Naive thymus-derived CD4-positive, alpha-beta T cell (primary cell): ENCODE measurements at regions not wholly inside any gene's neighbourhood (a gene's known extent, or its start where the extent isn't known, plus 50 kb on each side); places are given as distances from the start of the nearest gene placed in this dataset.
"Not testable (repeated sequence)": the region's sequence is repeated elsewhere in the genome, so short reads cannot be mapped to it uniquely, and the experiment has no call there.

Experiments used
- ATAC-seq: fragments of 150-1000 bp; cut with Tn5 transposase; 2 replicates; pipeline ENCODE4 v1.10.0; 2021; ENCODE audit warnings: mild to moderate bottlenecking, moderate library complexity
- CTCF ChIA-PET: fragments of 350-600 bp; sonication (Branson Sonifier 250); formaldehyde crosslinking; loops from one replicate; lab custom pipeline; 2021; ENCODE audit warnings: antibody characterized with exemption; lab: Charles Lee
- POLR2A ChIA-PET: fragments of 350-600 bp; sonication (Branson Sonifier 250); formaldehyde crosslinking; loops from one replicate; lab custom pipeline; 2021; ENCODE audit warnings: antibody characterized with exemption, inconsistent platforms; lab: Charles Lee
- DNase-seq, 9 donors: peaks; one replicate each; pipeline versions ENCODE4 v3.0.0 to v3.0.0-alpha.2; 2020 to 2022; ENCODE audit warnings: mixed read lengths in 1 of 9
- H3K27ac ChIP-seq: one replicate; pipeline ENCODE4 v1.7.0; 2013; ENCODE audit warnings: mild to moderate bottlenecking, low read depth, low read length, moderate library complexity
- H3K27me3 ChIP-seq, 2 donors: one replicate each; pipeline ENCODE4 v1.7.0; 2013; ENCODE audit warnings: low read length in 2 of 2, mild to moderate bottlenecking in 2 of 2, moderate library complexity in 2 of 2; ENCODE audit not compliant: control insufficient read depth in 2 of 2, insufficient read depth in 2 of 2
- H3K36me3 ChIP-seq, 3 experiments: 1 replicate in 2 of 3; 2 replicates in 1 of 3; pipeline ENCODE4 v1.7.0; 2013; ENCODE audit warnings: low read length in 3 of 3, mild to moderate bottlenecking in 3 of 3, moderate library complexity in 1 of 3; ENCODE audit not compliant: insufficient read depth in 3 of 3, control insufficient read depth in 2 of 3
- H3K4me1 ChIP-seq, 2 donors: one replicate each; pipeline ENCODE4 v1.7.0; 2013; ENCODE audit warnings: low read length in 2 of 2, mild to moderate bottlenecking in 2 of 2, moderate library complexity in 1 of 2; ENCODE audit not compliant: control insufficient read depth in 2 of 2, insufficient read depth in 2 of 2
- H3K4me3 ChIP-seq: 2 replicates; pipeline ENCODE4 v1.7.0; 2013; ENCODE audit warnings: mild to moderate bottlenecking, low read length
- H3K9me3 ChIP-seq, 3 experiments: 1 replicate in 2 of 3; 2 replicates in 1 of 3; pipeline ENCODE4 v1.7.0; 2013; ENCODE audit warnings: low read length in 3 of 3; ENCODE audit not compliant: control insufficient read depth in 2 of 3
- H3K27ac Mint-ChIP-seq, 9 donors: one replicate each; pipeline ENCODE4 v1.8.0; 2020 to 2022; ENCODE audit warnings: mixed read lengths in 9 of 9, mild to moderate bottlenecking in 8 of 9, moderate library complexity in 5 of 9, inconsistent platforms in 2 of 9
- H3K27me3 Mint-ChIP-seq, 5 donors: one replicate each; pipeline ENCODE4 v1.8.0; 2021 to 2022; ENCODE audit warnings: mixed read lengths in 5 of 5, mild to moderate bottlenecking in 1 of 5
- H3K36me3 Mint-ChIP-seq, 5 donors: one replicate each; pipeline ENCODE4 v1.8.0; 2020 to 2022; ENCODE audit warnings: mixed read lengths in 5 of 5, mild to moderate bottlenecking in 3 of 5, inconsistent platforms in 1 of 5
- H3K4me1 Mint-ChIP-seq, 7 donors: one replicate each; pipeline ENCODE4 v1.8.0; 2020 to 2022; ENCODE audit warnings: mixed read lengths in 7 of 7, mild to moderate bottlenecking in 3 of 7, inconsistent platforms in 1 of 7
- H3K4me3 Mint-ChIP-seq, 10 donors: one replicate each; pipeline ENCODE4 v1.8.0; 2020 to 2022; ENCODE audit warnings: mild to moderate bottlenecking in 10 of 10, mixed read lengths in 10 of 10, moderate library complexity in 6 of 10, inconsistent platforms in 2 of 10
- H3K9me3 Mint-ChIP-seq, 11 donors: one replicate each; pipeline ENCODE4 v1.8.0; 2020 to 2022; ENCODE audit warnings: mixed read lengths in 11 of 11, mild to moderate bottlenecking in 4 of 11, inconsistent platforms in 1 of 11, moderate library complexity in 1 of 11
- intact Hi-C, 2 donors: fragments of 100-400 bp; cut with micrococcal nuclease; formaldehyde crosslinking; loops; one replicate each; pipeline ENCODE4 v1.15.1; 2023

DNA sequence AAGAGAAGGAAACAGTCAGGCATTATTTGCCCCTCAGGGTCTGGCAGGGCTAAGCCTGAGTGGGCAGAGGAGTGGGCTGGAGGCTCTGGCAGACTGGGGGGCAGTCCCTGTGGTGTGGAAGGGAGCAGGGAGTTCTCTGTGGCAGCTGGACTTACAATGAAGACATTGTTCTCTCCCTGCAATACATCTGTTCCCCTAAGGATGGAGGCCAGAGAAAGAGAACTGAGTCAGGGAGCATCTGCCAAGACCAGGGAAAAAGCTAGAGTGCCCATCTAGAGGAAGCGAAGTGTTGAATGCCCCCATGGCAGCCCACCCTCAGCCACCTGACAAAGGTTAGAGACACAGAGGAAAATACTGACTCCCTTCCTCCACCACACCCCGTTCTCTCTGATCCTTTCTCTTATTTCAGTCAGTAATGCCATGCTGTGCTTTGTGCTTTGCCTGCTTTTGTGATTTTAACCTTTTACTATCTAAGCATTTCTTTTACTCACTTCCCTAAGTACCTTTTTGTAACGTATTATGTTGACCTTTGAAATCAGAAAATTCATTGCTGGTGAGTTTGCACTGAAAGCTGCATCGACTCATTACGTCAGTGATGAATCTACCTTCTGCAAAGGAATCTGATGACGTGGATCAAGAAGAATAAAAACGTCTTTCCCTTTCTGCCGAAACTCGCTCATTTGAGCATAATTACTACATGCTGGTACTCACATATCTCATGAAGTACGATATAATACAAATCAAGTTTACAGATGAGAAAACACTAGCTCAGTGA, 76.0 kb downstream of the ACTL7B start:
- Mint-ChIP-seq H3K27ac (no peak overlapping the region), H3K4me1 (peaks cover 0 to 16% (median 7%) of the 10 kb centered on the region in 7 donors), H3K36me3 (no peaks in the 10 kb centered on the region), H3K27me3 (peaks cover 5 to 58% (median 33%) of the 10 kb centered on the region in 5 donors), H3K9me3 (peaks cover 0 to 4% (median 0%) of the 10 kb centered on the region in 11 donors), H3K4me3 (no peak overlapping the region)
- no peak overlapping the region for H3K4me3 ChIP-seq
- H3K36me3 ChIP-seq, result no peaks in the 10 kb centered on the region
- no peaks in the 10 kb centered on the region for H3K4me1 ChIP-seq
- H3K9me3 ChIP-seq, result no peaks in the 10 kb centered on the region
- no peak for ATAC-seq
- no peaks in the 10 kb centered on the region for H3K27me3 ChIP-seq
- no peak for DNase-seq
- no peak overlapping the region for H3K27ac ChIP-seq
- POLR2A ChIA-PET, result no interaction called here
- CTCF ChIA-PET, result interaction anchor here (0.8 kb wide), 1 partner anchor 13 kb away, joined by 3 read pairs; no protein-coding TSS in a partner anchor
- intact Hi-C loops, result loop anchor here in 1 of 2 donors (10.0 kb wide), 1 partner anchor 55 kb away; no protein-coding TSS in a partner anchor

DNA sequence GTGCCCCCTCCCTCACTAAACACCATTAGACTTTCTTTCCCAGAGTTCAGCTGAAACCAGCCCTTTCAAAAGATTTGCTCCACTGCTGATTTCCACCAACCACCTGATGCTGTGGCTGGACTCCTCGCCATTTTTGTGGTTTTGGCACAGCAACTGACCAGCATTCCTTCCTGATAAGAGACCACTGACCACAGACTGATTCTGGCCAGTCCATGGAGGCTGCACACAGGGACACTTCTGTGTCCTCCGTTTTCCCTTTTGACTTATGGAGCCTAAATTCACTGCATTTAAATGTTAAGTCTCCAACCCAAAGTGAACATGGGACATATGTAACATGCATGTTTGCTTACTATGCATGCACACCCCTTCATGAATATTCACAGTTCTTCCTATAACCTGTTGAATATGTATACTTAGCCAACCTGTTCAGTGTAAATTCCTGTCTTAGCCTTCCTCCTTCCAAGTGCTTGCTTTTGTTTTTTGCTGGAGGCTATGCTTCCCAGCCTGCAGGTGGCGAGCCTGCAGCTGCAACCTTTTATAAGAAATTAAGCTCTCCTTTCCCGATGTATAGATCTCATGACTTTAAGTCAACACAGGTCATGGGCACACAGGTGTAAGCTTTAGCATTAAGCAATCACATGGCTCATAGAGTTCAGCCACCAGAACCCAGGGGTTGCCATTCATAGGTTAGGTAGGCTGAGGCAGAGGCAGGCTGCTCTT, 78.7 kb downstream of the ACTL7B start:
- intact Hi-C loops, result loop anchor here in 1 of 2 donors (10.0 kb wide), 1 partner anchor 58 kb away; no protein-coding TSS in a partner anchor
- CTCF ChIA-PET, result no interaction called here
- no peaks in the 10 kb centered on the region for H3K9me3 ChIP-seq
- H3K36me3 ChIP-seq, result no peaks in the 10 kb centered on the region
- Mint-ChIP-seq H3K27ac (peak overlapping the region in 1 of 9 donors; percentile 60), H3K27me3 (peaks cover 5 to 43% (median 28%) of the 10 kb centered on the region in 5 donors), H3K4me3 (no peak overlapping the region), H3K36me3 (no peaks in the 10 kb centered on the region), H3K9me3 (peaks cover 0 to 5% (median 0%) of the 10 kb centered on the region in 11 donors), H3K4me1 (peaks cover 0 to 4% (median 0%) of the 10 kb centered on the region in 7 donors)
- no peak overlapping the region for H3K4me3 ChIP-seq
- H3K4me1 ChIP-seq, result no peaks in the 10 kb centered on the region
- DNase-seq (no peak), ATAC-seq (no peak)
- POLR2A ChIA-PET, result no interaction called here
- no peak overlapping the region for H3K27ac ChIP-seq
- H3K27me3 ChIP-seq, result no peaks in the 10 kb centered on the region

DNA sequence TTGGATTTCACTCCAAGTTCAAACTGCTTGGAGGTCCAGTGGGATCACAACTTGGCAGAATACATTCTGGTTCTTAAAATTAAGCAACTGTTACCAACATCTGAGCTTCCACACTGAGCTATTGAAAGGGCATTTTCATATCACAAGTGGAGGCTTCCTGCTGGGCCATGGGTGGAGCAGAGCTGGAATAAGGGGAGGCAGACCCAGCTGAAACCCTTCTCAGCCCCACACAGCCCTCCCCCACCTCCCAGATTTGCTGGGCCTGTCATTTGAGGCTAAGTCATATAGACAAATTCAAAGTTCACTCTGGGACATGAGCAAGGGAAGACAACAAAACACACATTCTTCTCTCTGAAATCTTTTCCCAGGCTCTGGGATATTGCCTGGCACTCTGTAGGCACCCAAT, 79.9 kb downstream of the ACTL7B start:
- Histone ChIP-seq H3K4me3 (no peak overlapping the region), H3K27ac (no peak overlapping the region), H3K4me1 (no peaks in the 10 kb centered on the region), H3K36me3 (no peaks in the 10 kb centered on the region), H3K27me3 (no peaks in the 10 kb centered on the region), H3K9me3 (no peaks in the 10 kb centered on the region)
- POLR2A ChIA-PET, result no interaction called here
- no peaks in the 10 kb centered on the region for H3K36me3 Mint-ChIP-seq
- intact Hi-C loops, result loop anchor here in 1 of 2 donors (10.0 kb wide), 1 partner anchor 59 kb away; no protein-coding TSS in a partner anchor
- peaks cover 0 to 4% (median 0%) of the 10 kb centered on the region in 7 donors for H3K4me1 Mint-ChIP-seq
- H3K27me3 Mint-ChIP-seq, result peaks cover 0 to 35% (median 24%) of the 10 kb centered on the region in 5 donors
- CTCF ChIA-PET, result interaction anchor here (0.6 kb wide), 1 partner anchor 27 kb away, joined by 3 read pairs; no protein-coding TSS in a partner anchor
- no peak for DNase-seq
- ATAC-seq, result no peak
- no peak overlapping the region for H3K4me3 Mint-ChIP-seq
- H3K9me3 Mint-ChIP-seq, result peaks cover 0 to 7% (median 0%) of the 10 kb centered on the region in 11 donors
- H3K27ac Mint-ChIP-seq, result no peak overlapping the region

DNA sequence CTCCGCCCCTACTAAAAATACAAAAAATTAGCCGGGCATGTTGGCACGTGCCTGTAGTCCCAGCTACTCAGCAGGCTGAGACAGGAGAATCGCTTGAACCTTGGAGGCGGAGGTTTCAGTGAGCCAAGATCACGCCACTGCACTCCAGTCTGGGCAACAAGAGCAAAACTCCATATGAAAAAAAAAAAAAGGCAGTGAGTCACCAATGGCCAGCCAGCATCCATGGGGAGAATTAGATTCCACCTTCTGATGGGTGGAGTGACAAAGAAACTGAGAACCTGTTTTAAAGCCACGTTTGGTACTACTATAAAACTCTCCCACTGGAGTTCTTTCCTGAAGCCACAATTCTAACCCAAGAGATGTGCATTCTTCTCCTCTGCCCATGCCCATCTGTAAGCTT, 81.7 kb downstream of the ACTL7B start:
- DNase-seq, CTCF ChIA-PET, H3K4me3 Mint-ChIP-seq, H3K27me3 ChIP-seq, H3K36me3 ChIP-seq, H3K27ac Mint-ChIP-seq, H3K27ac ChIP-seq, H3K4me1 Mint-ChIP-seq, H3K4me1 ChIP-seq, H3K9me3 ChIP-seq, POLR2A ChIA-PET, H3K4me3 ChIP-seq, H3K36me3 Mint-ChIP-seq, ATAC-seq: not testable (repeated sequence)
- Mint-ChIP-seq H3K27me3 (peaks cover 0 to 30% (median 14%) of the 10 kb centered on the region in 5 donors), H3K9me3 (peaks cover 0 to 13% (median 5%) of the 10 kb centered on the region in 11 donors)
- intact Hi-C loops, result loop anchor here in 1 of 2 donors (10.0 kb wide), 1 partner anchor 61 kb away; no protein-coding TSS in a partner anchor

DNA sequence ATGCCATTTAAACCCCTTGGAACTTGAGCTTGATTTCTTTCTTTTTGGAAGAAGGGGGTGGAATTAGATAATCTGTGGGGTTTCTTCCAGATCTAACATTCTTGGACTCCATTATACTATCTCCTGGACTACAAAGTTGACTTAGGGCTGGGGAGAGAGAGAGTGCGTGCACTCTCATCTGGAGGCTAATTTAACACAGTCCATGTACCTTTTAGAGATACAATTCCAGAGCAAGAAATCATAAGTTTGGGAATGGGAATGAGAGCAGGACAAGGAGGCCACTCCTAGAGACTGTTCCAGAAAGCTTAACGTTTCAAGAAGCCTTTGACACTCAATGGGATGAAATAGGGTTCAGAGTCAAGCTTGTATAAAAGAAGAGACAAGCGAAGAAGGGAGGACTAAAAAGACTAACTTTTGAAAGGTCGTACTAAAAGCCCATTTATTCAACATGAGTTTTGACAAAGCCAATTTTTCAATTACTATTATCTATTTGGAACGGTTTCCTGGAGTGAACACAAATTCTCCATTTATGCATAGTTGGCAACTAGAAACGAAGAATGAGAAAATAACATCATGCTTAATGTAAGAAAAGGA, 83.4 kb downstream of the ACTL7B start:
- Histone ChIP-seq H3K27me3 (no peaks in the 10 kb centered on the region), H3K9me3 (no peaks in the 10 kb centered on the region), H3K36me3 (no peaks in the 10 kb centered on the region), H3K4me1 (no peaks in the 10 kb centered on the region), H3K27ac (no peak overlapping the region), H3K4me3 (no peak overlapping the region)
- ChIA-PET POLR2A (no interaction called here), CTCF (no interaction called here)
- Mint-ChIP-seq H3K27ac (no peak overlapping the region), H3K27me3 (peaks cover 0 to 16% (median 7%) of the 10 kb centered on the region in 5 donors), H3K9me3 (peaks cover 0 to 15% (median 5%) of the 10 kb centered on the region in 11 donors), H3K4me1 (no peaks in the 10 kb centered on the region), H3K36me3 (no peaks in the 10 kb centered on the region), H3K4me3 (no peak overlapping the region)
- ATAC-seq (no peak), DNase-seq (no peak)
- intact Hi-C loops, result loop anchor here in 1 of 2 donors (10.0 kb wide), 1 partner anchor 62 kb away; no protein-coding TSS in a partner anchor

DNA sequence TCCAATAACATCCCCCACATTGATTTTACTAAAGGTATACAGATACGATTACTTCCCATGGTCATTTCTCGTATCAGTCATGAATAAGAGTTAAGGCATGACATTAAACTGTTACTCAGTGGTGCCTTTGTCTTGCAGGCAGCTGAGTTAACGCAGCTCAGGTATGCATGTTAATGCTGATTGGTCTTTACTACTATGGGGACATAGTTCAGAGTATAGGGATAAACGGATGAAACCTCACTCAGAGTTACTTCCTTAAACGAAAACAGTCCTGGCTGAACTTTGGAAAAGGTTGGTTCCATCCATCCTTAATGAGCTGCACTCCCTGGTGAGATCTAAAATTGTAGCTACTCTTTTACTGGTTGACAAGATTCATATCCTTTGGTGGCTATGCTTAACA, 87.0 kb downstream of the ACTL7B start:
- Histone ChIP-seq H3K27ac (no peak overlapping the region), H3K36me3 (no peaks in the 10 kb centered on the region), H3K4me3 (no peak overlapping the region), H3K9me3 (no peaks in the 10 kb centered on the region), H3K27me3 (no peaks in the 10 kb centered on the region), H3K4me1 (no peaks in the 10 kb centered on the region)
- Mint-ChIP-seq H3K27ac (no peak overlapping the region), H3K4me3 (no peak overlapping the region), H3K27me3 (peaks cover 0 to 8% (median 4%) of the 10 kb centered on the region in 5 donors), H3K9me3 (peaks cover 0 to 15% (median 5%) of the 10 kb centered on the region in 11 donors), H3K36me3 (no peaks in the 10 kb centered on the region), H3K4me1 (no peaks in the 10 kb centered on the region)
- POLR2A ChIA-PET, result no interaction called here
- intact Hi-C loops, result no loop called here
- DNase-seq (no peak), ATAC-seq (no peak)
- CTCF ChIA-PET, result no interaction called here
